ENCODE measurements at regions not wholly inside any gene's neighbourhood (a gene's known extent, or its start where the extent isn't known, plus 50 kb on each side); places are given as distances from the start of the nearest gene placed in this dataset.

DNA sequence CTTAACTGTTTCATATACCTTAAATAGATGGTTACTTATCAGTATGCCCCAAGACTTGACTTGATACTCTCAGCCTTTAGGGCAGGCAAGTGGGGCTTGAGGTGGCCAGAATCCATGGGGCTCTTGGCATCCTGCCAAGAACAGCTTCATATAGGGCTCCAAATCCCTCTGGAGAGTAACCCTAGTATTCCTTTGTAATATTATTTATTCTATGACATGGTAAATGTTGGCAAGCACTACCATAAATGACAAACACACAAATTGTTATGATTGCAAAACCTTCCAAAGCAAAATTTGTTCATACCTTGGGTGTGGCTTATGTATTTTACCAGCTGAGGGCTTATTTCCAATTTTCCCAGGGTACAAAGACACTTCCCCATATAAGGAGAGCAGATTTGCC is 257.4 kb upstream of the TRPC7 start:
- H3K4me1 ChIP-seq (ENCODE audit: control insufficient read depth, insufficient read depth, low read length) = peaks cover 2% of the 10 kb centered on the region
- H3K27me3 ChIP-seq (ENCODE audit: control insufficient read depth, insufficient read depth) = no peaks in the 10 kb centered on the region
- intact Hi-C loops (cut with DNase I) = no loop called here
- ATAC-seq = no peak
- no peak overlapping the region for H3K27ac ChIP-seq (ENCODE audit: low read length)
- DNase-seq = no peak
- no peaks in the 10 kb centered on the region for H3K9me3 ChIP-seq (ENCODE audit: control insufficient read depth, low read length)
- H3K4me3 ChIP-seq (ENCODE audit: low read length) = no peak overlapping the region

DNA sequence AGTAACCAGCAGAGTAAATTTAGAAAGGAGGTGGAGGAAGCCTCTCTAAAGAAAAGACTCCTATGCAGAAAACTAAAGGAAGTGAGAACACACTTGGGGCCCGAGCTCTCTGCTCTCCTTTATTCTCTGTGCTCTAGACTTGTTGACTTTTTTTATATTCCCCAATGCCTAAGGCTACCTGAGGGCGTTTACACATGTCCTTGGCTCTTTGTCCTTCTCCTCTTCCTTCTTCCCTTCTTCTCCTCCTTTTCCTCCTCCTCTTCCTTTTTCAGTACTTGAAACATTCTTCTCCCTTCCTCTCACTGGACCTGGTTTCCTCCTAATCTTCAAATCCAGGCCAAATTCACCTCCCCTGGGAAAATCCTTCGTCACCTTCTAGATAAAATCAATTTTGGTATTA is 256.4 kb upstream of the TRPC7 start:
- Histone ChIP-seq H3K27me3 (ENCODE audit: control insufficient read depth, insufficient read depth) (no peaks in the 10 kb centered on the region), H3K4me1 (ENCODE audit: control insufficient read depth, insufficient read depth, low read length) (peaks cover 2% of the 10 kb centered on the region), H3K27ac (ENCODE audit: low read length) (no peak overlapping the region), H3K9me3 (ENCODE audit: control insufficient read depth, low read length) (no peaks in the 10 kb centered on the region), H3K4me3 (ENCODE audit: low read length) (no peak overlapping the region)
- ATAC-seq (no peak), DNase-seq (no peak)
- WGBS = 53% methylated on average over 3 of the region's 3 CpGs
- intact Hi-C loops (cut with DNase I) = no loop called here

GRCh38 chr5:136620621-136621020 is 255.3 kb upstream of the TRPC7 start:
- DNase-seq (no peak), ATAC-seq (no peak)
- Histone ChIP-seq H3K9me3 (ENCODE audit: control insufficient read depth, low read length) (no peaks in the 10 kb centered on the region), H3K4me1 (ENCODE audit: control insufficient read depth, insufficient read depth, low read length) (peaks cover 2% of the 10 kb centered on the region), H3K27ac (ENCODE audit: low read length) (no peak overlapping the region), H3K27me3 (ENCODE audit: control insufficient read depth, insufficient read depth) (no peaks in the 10 kb centered on the region), H3K4me3 (ENCODE audit: low read length) (no peak overlapping the region)
- intact Hi-C loops (cut with DNase I) = no loop called here
- WGBS = 90% methylated on average over 1 of the region's 1 CpG

DNA sequence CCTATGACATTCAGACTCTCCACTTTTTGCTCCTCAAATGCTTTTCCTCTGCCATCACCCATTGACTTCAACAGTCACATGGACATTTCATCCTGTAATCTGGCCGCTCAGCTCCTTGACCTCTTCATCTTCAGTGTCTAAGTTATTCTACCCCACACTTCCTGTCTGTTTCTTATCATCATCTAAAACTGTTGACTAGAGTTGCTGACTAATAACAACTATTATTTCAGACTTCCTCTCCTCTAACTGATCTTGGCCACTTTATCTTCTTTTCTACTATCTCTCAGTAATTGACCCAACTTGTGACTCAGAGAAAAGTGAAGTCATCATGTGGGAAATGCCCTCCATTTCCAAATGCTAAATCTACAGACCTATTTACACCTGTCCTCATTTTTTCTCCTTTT is 254.7 kb upstream of the TRPC7 start:
- Histone ChIP-seq H3K27me3 (ENCODE audit: control insufficient read depth, insufficient read depth) (no peaks in the 10 kb centered on the region), H3K4me3 (ENCODE audit: low read length) (no peak overlapping the region), H3K27ac (ENCODE audit: low read length) (no peak overlapping the region), H3K4me1 (ENCODE audit: control insufficient read depth, insufficient read depth, low read length) (peaks cover 2% of the 10 kb centered on the region), H3K9me3 (ENCODE audit: control insufficient read depth, low read length) (no peaks in the 10 kb centered on the region)
- no peak for DNase-seq
- ATAC-seq = no peak
- intact Hi-C loops (cut with DNase I) = no loop called here
- WGBS = 10% methylated on average over 1 of the region's 1 CpG

GRCh38 chr5:136619556-136619955 is 254.2 kb upstream of the TRPC7 start:
- H3K4me1 ChIP-seq (ENCODE audit: control insufficient read depth, insufficient read depth, low read length) = peaks cover 2% of the 10 kb centered on the region
- ATAC-seq (no peak), DNase-seq (no peak)
- no peak overlapping the region for H3K27ac ChIP-seq (ENCODE audit: low read length)
- intact Hi-C loops (cut with DNase I) = no loop called here
- no peak overlapping the region for H3K4me3 ChIP-seq (ENCODE audit: low read length)
- WGBS = 69% methylated on average over 3 of the region's 3 CpGs
- H3K9me3 ChIP-seq (ENCODE audit: control insufficient read depth, low read length) = no peaks in the 10 kb centered on the region
- no peaks in the 10 kb centered on the region for H3K27me3 ChIP-seq (ENCODE audit: control insufficient read depth, insufficient read depth)

- Histone ChIP-seq H3K27ac (ENCODE audit: low read length) (no peak overlapping the region), H3K27me3 (ENCODE audit: control insufficient read depth, insufficient read depth) (no peaks in the 10 kb centered on the region), H3K4me1 (ENCODE audit: control insufficient read depth, insufficient read depth, low read length) (peaks cover 2% of the 10 kb centered on the region), H3K9me3 (ENCODE audit: control insufficient read depth, low read length) (no peaks in the 10 kb centered on the region), H3K4me3 (ENCODE audit: low read length) (no peak overlapping the region)
- intact Hi-C loops (cut with DNase I) = no loop called here
- DNase-seq (no peak), ATAC-seq (no peak)
- WGBS = 71% methylated on average over 6 of the region's 6 CpGs
Observed at GRCh38 chr5:136615251-136616119, 250.1 kb upstream of the TRPC7 start.

- Histone ChIP-seq H3K4me3 (ENCODE audit: low read length) (no peak overlapping the region), H3K27me3 (ENCODE audit: control insufficient read depth, insufficient read depth) (no peaks in the 10 kb centered on the region), H3K4me1 (ENCODE audit: control insufficient read depth, insufficient read depth, low read length) (no peaks in the 10 kb centered on the region), H3K27ac (ENCODE audit: low read length) (no peak overlapping the region), H3K9me3 (ENCODE audit: control insufficient read depth, low read length) (no peaks in the 10 kb centered on the region)
- DNase-seq (no peak), ATAC-seq (no peak)
- intact Hi-C loops (cut with DNase I) = no loop called here
Observed at GRCh38 chr5:136613230-136613629, 247.9 kb upstream of the TRPC7 start.

GRCh38 chr5:136605638-136606037 is 240.3 kb upstream of the TRPC7 start:
- no peaks in the 10 kb centered on the region for H3K27me3 ChIP-seq (ENCODE audit: control insufficient read depth, insufficient read depth)
- H3K4me1 ChIP-seq (ENCODE audit: control insufficient read depth, insufficient read depth, low read length) = no peaks in the 10 kb centered on the region
- no peaks in the 10 kb centered on the region for H3K9me3 ChIP-seq (ENCODE audit: control insufficient read depth, low read length)
- H3K4me3 ChIP-seq (ENCODE audit: low read length) = no peak overlapping the region
- DNase-seq = no peak
- intact Hi-C loops (cut with DNase I) = no loop called here
- H3K27ac ChIP-seq (ENCODE audit: low read length) = no peak overlapping the region
- ATAC-seq = no peak
- 76% methylated on average over 1 of the region's 1 CpG for WGBS

- intact Hi-C loops (cut with DNase I) = no loop called here
Observed at GRCh38 chr5:136600306-136600705, 235.0 kb upstream of the TRPC7 start.

DNA sequence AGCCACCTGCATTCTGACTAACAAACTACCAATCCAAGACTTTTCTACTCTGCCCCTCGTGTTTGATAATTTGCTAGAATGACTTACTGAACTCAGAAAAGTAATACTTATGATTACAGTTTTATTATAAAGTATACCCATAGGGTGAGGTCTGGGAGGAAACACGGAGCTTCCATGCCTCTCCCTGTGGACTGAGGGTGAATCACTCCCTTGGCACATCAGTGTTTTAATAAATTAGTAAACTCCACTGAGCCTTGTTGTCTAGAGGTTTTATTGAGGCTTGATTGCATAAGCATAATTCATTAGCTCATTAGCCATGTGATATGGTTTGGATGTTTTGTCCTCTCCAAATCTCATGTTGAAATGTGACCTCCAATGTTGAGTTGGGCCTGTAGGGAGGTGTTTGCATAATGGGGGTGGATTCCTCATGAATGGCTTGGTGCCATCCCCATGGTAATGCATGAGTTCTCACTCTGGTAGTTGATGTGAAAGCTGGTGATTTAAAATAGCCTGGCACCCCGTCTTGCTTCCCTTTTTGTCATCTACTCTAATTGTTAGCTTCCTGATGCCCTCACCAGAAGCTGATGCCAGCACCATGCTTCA is 233.6 kb upstream of the TRPC7 start:
- no peaks in the 10 kb centered on the region for H3K27me3 ChIP-seq (ENCODE audit: control insufficient read depth, insufficient read depth)
- H3K4me3 ChIP-seq (ENCODE audit: low read length) = no peak overlapping the region
- no peaks in the 10 kb centered on the region for H3K9me3 ChIP-seq (ENCODE audit: control insufficient read depth, low read length)
- DNase-seq (no peak), ATAC-seq (no peak)
- no peaks in the 10 kb centered on the region for H3K4me1 ChIP-seq (ENCODE audit: control insufficient read depth, insufficient read depth, low read length)
- no peak overlapping the region for H3K27ac ChIP-seq (ENCODE audit: low read length)
- WGBS = 60% methylated on average over 3 of the region's 3 CpGs
- intact Hi-C loops (cut with DNase I) = no loop called here

More at GRCh38 chr5:136600306-136600705, 235.0 kb upstream of the TRPC7 start:
- 95% methylated on average over 1 of the region's 1 CpG for WGBS
- no peaks in the 10 kb centered on the region for H3K9me3 ChIP-seq (ENCODE audit: control insufficient read depth, low read length)
- H3K4me3 ChIP-seq (ENCODE audit: low read length) = no peak overlapping the region
- H3K4me1 ChIP-seq (ENCODE audit: control insufficient read depth, insufficient read depth, low read length) = no peaks in the 10 kb centered on the region
- no peak overlapping the region for H3K27ac ChIP-seq (ENCODE audit: low read length)
- no peak for ATAC-seq
- no peaks in the 10 kb centered on the region for H3K27me3 ChIP-seq (ENCODE audit: control insufficient read depth, insufficient read depth)
- no peak for DNase-seq

DNA sequence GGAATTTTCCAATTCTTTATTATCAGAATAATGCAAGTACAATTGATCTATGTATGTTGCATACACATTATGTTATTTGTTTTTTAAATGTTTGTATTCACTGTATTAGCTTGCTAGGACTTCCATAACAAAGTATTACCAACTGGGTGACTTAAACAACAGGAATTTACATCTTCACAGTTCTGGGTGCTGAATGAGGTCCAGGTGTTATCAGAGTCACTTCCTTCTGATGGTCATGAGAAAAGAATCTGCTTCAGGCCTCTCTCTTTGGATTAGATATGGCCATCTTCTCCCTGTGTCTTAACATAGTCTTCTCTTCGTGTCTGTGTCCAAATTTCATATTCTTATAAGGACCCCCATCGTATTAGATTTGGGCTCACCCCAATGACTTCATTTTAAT is 229.1 kb upstream of the TRPC7 start:
- no peak for ATAC-seq
- Histone ChIP-seq H3K4me3 (ENCODE audit: low read length) (no peak overlapping the region), H3K9me3 (ENCODE audit: control insufficient read depth, low read length) (no peaks in the 10 kb centered on the region), H3K27me3 (ENCODE audit: control insufficient read depth, insufficient read depth) (no peaks in the 10 kb centered on the region), H3K4me1 (ENCODE audit: control insufficient read depth, insufficient read depth, low read length) (no peaks in the 10 kb centered on the region), H3K27ac (ENCODE audit: low read length) (no peak overlapping the region)
- 54% methylated on average over 2 of the region's 2 CpGs for WGBS
- DNase-seq = no peak
- intact Hi-C loops (cut with DNase I) = no loop called here
